ENCODE measurements at regions not wholly inside any gene's neighbourhood (a gene's known extent, or its start where the extent isn't known, plus 50 kb on each side); places are given as distances from the start of the nearest gene placed in this dataset.

DNA sequence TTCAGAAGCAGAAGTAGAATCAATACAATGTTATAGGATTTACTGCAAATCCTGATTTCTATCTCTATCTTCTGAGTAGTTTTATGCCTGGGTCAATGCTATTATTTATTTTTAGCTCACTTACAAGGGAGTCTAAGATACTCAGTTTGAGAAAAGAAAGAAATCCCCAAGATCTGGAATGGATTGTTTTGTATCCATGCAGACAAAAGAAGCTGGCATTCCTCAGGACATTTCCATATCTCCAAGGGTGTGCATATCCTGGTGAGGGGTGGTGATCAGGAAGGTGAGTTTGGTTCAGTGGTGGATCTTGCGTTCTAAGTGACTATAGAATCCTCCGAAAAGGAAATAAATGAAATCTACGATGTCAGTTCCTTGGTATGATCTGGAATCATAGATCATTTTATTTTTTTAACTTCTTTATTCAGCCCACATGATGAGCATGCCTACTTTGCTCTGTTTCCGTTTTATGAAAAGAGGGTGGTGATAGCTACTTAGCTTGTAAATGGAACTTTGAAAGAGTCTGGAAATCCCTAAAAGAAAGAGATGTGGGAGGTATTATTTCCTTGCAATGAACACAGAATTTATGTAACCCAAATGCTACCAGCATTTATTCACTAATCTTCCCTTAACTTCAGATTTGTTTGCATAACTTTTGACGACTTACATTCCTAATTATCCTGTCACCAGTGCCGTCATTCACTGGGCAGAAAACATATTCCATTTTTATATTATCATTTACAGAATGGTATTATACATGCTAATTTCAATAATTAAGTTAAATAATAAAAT is 81.1 kb upstream of the RAPGEF2 start:
- H3K36me3 Mint-ChIP-seq (ENCODE audit: unreplicated experiment) = no peaks in the 10 kb centered on the region
- peaks cover 4% of the 10 kb centered on the region for H3K27me3 Mint-ChIP-seq (ENCODE audit: unreplicated experiment)
- peaks cover 3% of the 10 kb centered on the region for H3K9me3 Mint-ChIP-seq (ENCODE audit: unreplicated experiment)
- TF ChIP-seq, protein P1, sequence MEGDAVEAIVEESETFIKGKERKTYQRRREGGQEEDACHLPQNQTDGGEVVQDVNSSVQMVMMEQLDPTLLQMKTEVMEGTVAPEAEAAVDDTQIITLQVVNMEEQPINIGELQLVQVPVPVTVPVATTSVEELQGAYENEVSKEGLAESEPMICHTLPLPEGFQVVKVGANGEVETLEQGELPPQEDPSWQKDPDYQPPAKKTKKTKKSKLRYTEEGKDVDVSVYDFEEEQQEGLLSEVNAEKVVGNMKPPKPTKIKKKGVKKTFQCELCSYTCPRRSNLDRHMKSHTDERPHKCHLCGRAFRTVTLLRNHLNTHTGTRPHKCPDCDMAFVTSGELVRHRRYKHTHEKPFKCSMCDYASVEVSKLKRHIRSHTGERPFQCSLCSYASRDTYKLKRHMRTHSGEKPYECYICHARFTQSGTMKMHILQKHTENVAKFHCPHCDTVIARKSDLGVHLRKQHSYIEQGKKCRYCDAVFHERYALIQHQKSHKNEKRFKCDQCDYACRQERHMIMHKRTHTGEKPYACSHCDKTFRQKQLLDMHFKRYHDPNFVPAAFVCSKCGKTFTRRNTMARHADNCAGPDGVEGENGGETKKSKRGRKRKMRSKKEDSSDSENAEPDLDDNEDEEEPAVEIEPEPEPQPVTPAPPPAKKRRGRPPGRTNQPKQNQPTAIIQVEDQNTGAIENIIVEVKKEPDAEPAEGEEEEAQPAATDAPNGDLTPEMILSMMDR (IDR thresholded peaks at IDR 0.05; ENCODE audit: partially characterized antibody, unreplicated experiment) = no peak
- H3K4me3 Mint-ChIP-seq (ENCODE audit: unreplicated experiment) = no peak overlapping the region
- no peak for DNase-seq
- peaks cover 11% of the 10 kb centered on the region for H3K4me1 Mint-ChIP-seq (ENCODE audit: low read depth, unreplicated experiment)
- no peak overlapping the region for H3K27ac Mint-ChIP-seq (ENCODE audit: unreplicated experiment)

DNA sequence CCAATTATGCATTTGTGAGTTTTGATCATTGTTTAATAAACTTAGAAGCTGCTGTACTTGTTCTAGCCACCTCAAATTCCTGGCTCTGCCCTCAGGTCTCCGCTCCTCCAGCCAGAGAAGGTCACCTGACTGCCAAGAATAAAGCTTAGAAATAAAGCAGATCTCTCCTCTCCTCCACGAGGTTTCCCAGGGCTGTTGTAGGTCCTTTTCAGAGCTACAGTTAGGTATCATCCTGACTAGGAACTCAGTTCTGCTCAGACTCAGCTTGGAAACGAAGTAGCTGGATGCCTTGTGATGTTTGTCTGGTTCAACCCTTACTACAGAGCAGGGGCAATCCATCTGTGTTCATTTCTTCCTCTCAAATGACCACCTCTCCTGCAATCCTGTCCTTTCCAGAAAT is 79.1 kb upstream of the RAPGEF2 start:
- Mint-ChIP-seq H3K4me1 (ENCODE audit: low read depth, unreplicated experiment) (no peaks in the 10 kb centered on the region), H3K36me3 (ENCODE audit: unreplicated experiment) (no peaks in the 10 kb centered on the region), H3K27ac (ENCODE audit: unreplicated experiment) (no peak overlapping the region), H3K27me3 (ENCODE audit: unreplicated experiment) (peaks cover 2% of the 10 kb centered on the region), H3K4me3 (ENCODE audit: unreplicated experiment) (no peak overlapping the region), H3K9me3 (ENCODE audit: unreplicated experiment) (peaks cover 3% of the 10 kb centered on the region)
- TF ChIP-seq, protein P1 (IDR thresholded peaks at IDR 0.05; ENCODE audit: partially characterized antibody, unreplicated experiment) = no peak
- no peak for DNase-seq

DNA sequence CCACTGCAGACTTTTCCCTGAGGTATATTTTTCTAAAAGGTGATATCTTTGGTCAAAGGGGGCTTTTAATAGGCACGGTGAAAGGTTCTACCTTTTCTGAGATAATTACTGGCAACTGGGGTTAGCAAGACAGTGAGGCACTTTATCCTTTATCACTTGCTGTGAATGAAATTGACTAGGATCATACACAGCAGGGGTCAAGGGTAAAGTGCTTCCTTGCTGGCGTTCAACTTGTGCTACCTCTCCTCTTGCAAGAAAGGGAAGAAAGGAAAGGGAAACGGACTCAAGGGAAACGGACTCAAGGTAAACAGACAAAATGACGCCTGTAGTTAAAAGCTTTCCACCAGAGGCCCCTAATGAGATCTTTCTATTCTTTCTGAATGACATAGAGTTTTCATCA is 78.6 kb upstream of the RAPGEF2 start:
- Mint-ChIP-seq H3K4me3 (ENCODE audit: unreplicated experiment) (no peak overlapping the region), H3K9me3 (ENCODE audit: unreplicated experiment) (peaks cover 3% of the 10 kb centered on the region), H3K27me3 (ENCODE audit: unreplicated experiment) (peaks cover 2% of the 10 kb centered on the region), H3K27ac (ENCODE audit: unreplicated experiment) (no peak overlapping the region), H3K4me1 (ENCODE audit: low read depth, unreplicated experiment) (no peaks in the 10 kb centered on the region), H3K36me3 (ENCODE audit: unreplicated experiment) (no peaks in the 10 kb centered on the region)
- DNase-seq = no peak
- TF ChIP-seq, protein P1 (IDR thresholded peaks at IDR 0.05; ENCODE audit: partially characterized antibody, unreplicated experiment) = no peak

DNA sequence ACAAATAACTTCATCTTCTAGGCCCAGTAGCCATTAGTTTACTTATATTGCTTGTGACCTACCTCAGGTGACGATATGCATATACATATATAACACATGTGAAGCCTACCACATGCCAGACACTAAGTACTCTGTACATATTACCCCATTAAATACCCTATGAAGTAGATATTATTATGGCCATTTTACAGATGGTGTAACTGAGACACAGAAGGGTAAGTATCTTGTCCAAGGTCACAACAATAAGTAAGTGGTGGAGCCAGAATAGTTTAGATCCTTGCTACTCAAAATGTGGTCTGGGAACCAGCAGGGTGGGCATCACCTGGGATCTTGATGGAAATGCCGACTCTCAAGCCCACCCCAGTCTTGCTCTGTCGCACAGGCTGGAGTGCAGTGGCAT is 78.1 kb upstream of the RAPGEF2 start:
- Mint-ChIP-seq H3K9me3 (ENCODE audit: unreplicated experiment) (no peaks in the 10 kb centered on the region), H3K4me1 (ENCODE audit: low read depth, unreplicated experiment) (no peaks in the 10 kb centered on the region), H3K36me3 (ENCODE audit: unreplicated experiment) (no peaks in the 10 kb centered on the region), H3K4me3 (ENCODE audit: unreplicated experiment) (no peak overlapping the region), H3K27me3 (ENCODE audit: unreplicated experiment) (peaks cover 2% of the 10 kb centered on the region), H3K27ac (ENCODE audit: unreplicated experiment) (no peak overlapping the region)
- TF ChIP-seq, protein P1 (IDR thresholded peaks at IDR 0.05; ENCODE audit: partially characterized antibody, unreplicated experiment) = no peak
- DNase-seq = no peak

DNA sequence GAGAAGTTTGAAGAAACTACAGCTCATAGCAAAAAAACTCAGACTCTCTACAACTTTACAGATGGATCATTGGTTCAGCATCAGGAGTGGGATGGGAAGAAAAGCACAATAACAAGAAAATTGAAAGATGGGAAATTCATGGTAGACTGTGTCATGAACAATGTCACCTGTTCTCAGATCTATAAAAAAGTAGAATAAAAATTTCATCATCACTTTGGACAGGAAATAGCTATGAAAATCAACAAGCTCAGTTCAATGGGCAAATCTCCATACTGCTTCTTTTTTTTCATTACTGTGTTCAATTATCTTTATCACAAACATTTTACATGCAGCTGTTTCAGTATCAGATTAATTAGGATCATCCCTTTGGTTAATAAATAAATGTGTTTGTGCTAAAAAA is 76.5 kb upstream of the RAPGEF2 start:
- DNase-seq = no peak
- Mint-ChIP-seq H3K4me1 (ENCODE audit: low read depth, unreplicated experiment) (no peaks in the 10 kb centered on the region), H3K27ac (ENCODE audit: unreplicated experiment) (no peak overlapping the region), H3K36me3 (ENCODE audit: unreplicated experiment) (no peaks in the 10 kb centered on the region), H3K4me3 (ENCODE audit: unreplicated experiment) (no peak overlapping the region), H3K9me3 (ENCODE audit: unreplicated experiment) (no peaks in the 10 kb centered on the region), H3K27me3 (ENCODE audit: unreplicated experiment) (no peaks in the 10 kb centered on the region)
- TF ChIP-seq, protein P1 (IDR thresholded peaks at IDR 0.05; ENCODE audit: partially characterized antibody, unreplicated experiment) = no peak

Measured in glutamatergic neuron (in vitro differentiated cells).